ENCODE measurements at regions not wholly inside any gene's neighbourhood (a gene's known extent, or its start where the extent isn't known, plus 50 kb on each side); places are given as distances from the start of the nearest gene placed in this dataset.

- TF ChIP-seq CTCF (IDR thresholded peaks at IDR 0.05) = no peak
- no peak for TF ChIP-seq POLR2A (IDR thresholded peaks at IDR 0.05)
Measured at GRCh38 chr15:70490148-70490837, 273.1 kb downstream of the UACA start.

Measured in prostate gland (tissue), 2 donors.